CD4-positive, CD25-positive, alpha-beta regulatory T cell (primary cell): ENCODE measurements at regions not wholly inside any gene's neighbourhood (a gene's known extent, or its start where the extent isn't known, plus 50 kb on each side); places are given as distances from the start of the nearest gene placed in this dataset.

Source experiments
- ATAC-seq, 2 donors: fragments of 150-1000 bp; cut with Tn5 transposase; one replicate each; pipeline ENCODE4 v1.10.0; 2021; ENCODE audit warnings: low read depth in 2 of 2, moderate number of reproducible peaks in 2 of 2, moderate library complexity in 1 of 2
- DNase-seq, 3 donors: peaks; one replicate each; pipeline versions ENCODE4 v3.0.0 to v3.0.0-alpha.2; 2012 to 2022; ENCODE audit warnings: mixed read lengths in 1 of 3
- H3K27ac ChIP-seq: one replicate; pipeline ENCODE4 v1.7.0; 2013; ENCODE audit warnings: mild to moderate bottlenecking, low read length; ENCODE audit not compliant: insufficient read depth, poor library complexity, severe bottlenecking
- H3K27me3 ChIP-seq: one replicate; pipeline ENCODE4 v1.7.0; 2013; ENCODE audit warnings: low read length; ENCODE audit not compliant: control insufficient read depth, insufficient read depth
- H3K36me3 ChIP-seq: one replicate; pipeline ENCODE4 v1.7.0; 2013; ENCODE audit warnings: mild to moderate bottlenecking, low read length, moderate library complexity; ENCODE audit not compliant: control insufficient read depth, insufficient read depth
- H3K4me1 ChIP-seq: 2 replicates; pipeline ENCODE4 v1.7.0; 2013; ENCODE audit warnings: mild to moderate bottlenecking, low read length; ENCODE audit not compliant: insufficient read depth, control insufficient read depth, poor library complexity, severe bottlenecking
- H3K4me3 ChIP-seq: one replicate; pipeline ENCODE4 v1.7.0; 2013; ENCODE audit warnings: low read depth, mild to moderate bottlenecking, low read length, moderate library complexity
- H3K9me3 ChIP-seq, 2 experiments: 1 replicate in 1 of 2; 2 replicates in 1 of 2; pipeline ENCODE4 v1.7.0; 2013; ENCODE audit warnings: low read length in 2 of 2, mild to moderate bottlenecking in 1 of 2, moderate library complexity in 1 of 2; ENCODE audit not compliant: control insufficient read depth in 2 of 2
- H3K27ac Mint-ChIP-seq, 3 donors: one replicate each; pipeline ENCODE4 v1.8.0; 2020 to 2022; ENCODE audit warnings: mild to moderate bottlenecking in 3 of 3, mixed read lengths in 3 of 3, moderate library complexity in 2 of 3
- H3K27me3 Mint-ChIP-seq: one replicate; pipeline ENCODE4 v1.8.0; 2022; ENCODE audit warnings: mild to moderate bottlenecking, mixed read lengths
- H3K36me3 Mint-ChIP-seq: one replicate; pipeline ENCODE4 v1.8.0; 2020; ENCODE audit warnings: mixed read lengths
- H3K4me1 Mint-ChIP-seq, 4 donors: one replicate each; pipeline ENCODE4 v1.8.0; 2020 to 2022; ENCODE audit warnings: mixed read lengths in 4 of 4, mild to moderate bottlenecking in 1 of 4
- H3K4me3 Mint-ChIP-seq, 4 donors: one replicate each; pipeline ENCODE4 v1.8.0; 2020 to 2022; ENCODE audit warnings: mild to moderate bottlenecking in 4 of 4, mixed read lengths in 4 of 4, moderate library complexity in 3 of 4
- H3K9me3 Mint-ChIP-seq, 7 donors: one replicate each; pipeline ENCODE4 v1.8.0; 2020 to 2022; ENCODE audit warnings: mixed read lengths in 7 of 7, mild to moderate bottlenecking in 3 of 7, moderate library complexity in 2 of 7

DNA sequence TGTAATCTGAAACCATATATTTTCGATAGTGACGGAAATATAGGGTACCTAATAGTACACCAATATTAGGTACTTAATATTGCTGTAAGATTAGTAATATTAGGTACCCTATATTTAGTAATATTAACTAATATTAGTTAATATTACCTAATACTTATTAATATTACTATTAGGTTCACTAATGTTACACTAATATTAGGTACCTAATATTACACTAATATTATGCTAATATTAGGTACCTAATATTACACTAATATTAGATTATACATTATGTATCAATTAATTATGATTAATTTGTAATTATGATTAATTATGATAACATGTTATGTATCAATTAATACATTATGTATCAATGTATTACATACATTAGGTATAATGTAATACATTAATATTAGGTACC lies 518.2 kb upstream of the LRATD1 start:
- ATAC-seq (no peak), DNase-seq (no peak)
- Mint-ChIP-seq H3K27ac (no peak overlapping the region), H3K27me3 (no peaks in the 10 kb centered on the region), H3K4me3 (no peak overlapping the region), H3K36me3 (no peaks in the 10 kb centered on the region), H3K9me3 (peaks cover 0 to 7% (median 0%) of the 10 kb centered on the region in 7 donors), H3K4me1 (no peaks in the 10 kb centered on the region)
- Histone ChIP-seq H3K27ac (no peak overlapping the region), H3K4me3 (no peak overlapping the region), H3K9me3 (no peaks in the 10 kb centered on the region), H3K36me3 (no peaks in the 10 kb centered on the region), H3K27me3 (no peaks in the 10 kb centered on the region), H3K4me1 (no peaks in the 10 kb centered on the region)

DNA sequence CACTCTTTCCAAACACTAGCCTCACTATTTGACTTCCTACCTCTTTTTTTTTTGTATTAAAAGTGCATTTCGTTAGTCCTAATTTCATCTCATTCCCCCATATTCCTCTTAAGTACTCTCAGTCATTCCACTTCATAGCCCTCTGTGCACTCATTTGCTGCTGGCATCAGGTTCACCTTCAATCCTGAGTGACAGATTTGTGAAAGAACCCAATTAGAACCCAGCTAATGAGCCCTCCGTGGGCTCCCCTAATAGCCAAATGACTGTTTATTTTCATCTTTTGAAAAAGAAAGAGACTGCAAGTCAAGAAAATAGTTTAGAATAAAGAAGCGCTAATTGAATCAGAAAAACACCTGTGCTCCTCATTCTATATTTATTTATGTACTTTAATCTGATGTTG lies 512.1 kb upstream of the LRATD1 start:
- Histone ChIP-seq H3K4me1 (no peaks in the 10 kb centered on the region), H3K27me3 (no peaks in the 10 kb centered on the region), H3K36me3 (no peaks in the 10 kb centered on the region), H3K27ac (no peak overlapping the region), H3K4me3 (no peak overlapping the region), H3K9me3 (no peaks in the 10 kb centered on the region)
- Mint-ChIP-seq H3K36me3 (no peaks in the 10 kb centered on the region), H3K27me3 (no peaks in the 10 kb centered on the region), H3K27ac (no peak overlapping the region), H3K9me3 (peaks cover 0 to 10% (median 5%) of the 10 kb centered on the region in 7 donors), H3K4me1 (no peaks in the 10 kb centered on the region), H3K4me3 (no peak overlapping the region)
- DNase-seq (no peak), ATAC-seq (no peak)

DNA sequence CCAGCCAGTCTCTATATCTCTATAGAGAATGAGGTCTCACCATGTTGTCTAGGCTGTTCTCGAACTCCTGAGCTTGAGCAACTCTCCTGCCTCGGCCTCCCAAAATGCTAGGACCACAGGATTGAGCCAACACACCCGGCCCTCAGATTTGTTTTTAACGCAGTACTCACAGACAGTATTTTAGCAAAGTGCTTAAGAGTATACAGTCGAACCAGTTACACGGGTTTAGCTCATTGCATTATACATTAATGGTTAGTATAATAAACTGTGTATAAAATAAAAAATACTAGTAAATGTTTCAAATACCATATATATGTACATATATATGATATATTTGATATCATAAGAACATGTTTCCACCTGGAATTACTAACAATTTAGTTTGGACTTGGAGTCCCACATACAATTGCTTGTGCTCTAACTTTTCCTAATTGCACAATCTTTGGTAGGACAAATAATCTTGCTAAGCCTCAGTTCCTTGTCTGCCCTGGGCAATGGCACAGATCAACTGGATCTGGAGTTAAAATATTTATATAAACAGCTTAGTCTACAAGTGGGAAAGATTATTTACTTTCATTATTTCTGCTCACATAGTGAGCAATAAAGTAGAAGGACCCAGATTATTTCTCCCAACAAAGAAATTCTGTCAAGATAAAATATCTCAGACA lies 508.9 kb upstream of the LRATD1 start:
- Histone ChIP-seq H3K9me3 (no peaks in the 10 kb centered on the region), H3K4me1 (no peaks in the 10 kb centered on the region), H3K4me3 (no peak overlapping the region), H3K27me3 (no peaks in the 10 kb centered on the region), H3K36me3 (no peaks in the 10 kb centered on the region), H3K27ac (no peak overlapping the region)
- no peak for ATAC-seq
- H3K4me1 Mint-ChIP-seq = no peaks in the 10 kb centered on the region
- H3K36me3 Mint-ChIP-seq = no peaks in the 10 kb centered on the region
- DNase-seq = no peak
- peaks cover 2 to 10% (median 8%) of the 10 kb centered on the region in 7 donors for H3K9me3 Mint-ChIP-seq
- no peaks in the 10 kb centered on the region for H3K27me3 Mint-ChIP-seq
- no peak overlapping the region for H3K4me3 Mint-ChIP-seq
- H3K27ac Mint-ChIP-seq = no peak overlapping the region

GRCh38 chr2:14125624-14126293 lies 506.8 kb upstream of the LRATD1 start:
- Mint-ChIP-seq H3K27me3 (no peaks in the 10 kb centered on the region), H3K9me3 (peaks cover 4 to 9% (median 6%) of the 10 kb centered on the region in 7 donors), H3K4me3 (no peak overlapping the region), H3K4me1 (no peaks in the 10 kb centered on the region), H3K36me3 (no peaks in the 10 kb centered on the region), H3K27ac (no peak overlapping the region)
- Histone ChIP-seq H3K36me3 (no peaks in the 10 kb centered on the region), H3K9me3 (no peaks in the 10 kb centered on the region), H3K4me1 (no peaks in the 10 kb centered on the region), H3K4me3 (no peak overlapping the region), H3K27me3 (no peaks in the 10 kb centered on the region), H3K27ac (no peak overlapping the region)
- no peak for DNase-seq
- ATAC-seq = no peak

DNA sequence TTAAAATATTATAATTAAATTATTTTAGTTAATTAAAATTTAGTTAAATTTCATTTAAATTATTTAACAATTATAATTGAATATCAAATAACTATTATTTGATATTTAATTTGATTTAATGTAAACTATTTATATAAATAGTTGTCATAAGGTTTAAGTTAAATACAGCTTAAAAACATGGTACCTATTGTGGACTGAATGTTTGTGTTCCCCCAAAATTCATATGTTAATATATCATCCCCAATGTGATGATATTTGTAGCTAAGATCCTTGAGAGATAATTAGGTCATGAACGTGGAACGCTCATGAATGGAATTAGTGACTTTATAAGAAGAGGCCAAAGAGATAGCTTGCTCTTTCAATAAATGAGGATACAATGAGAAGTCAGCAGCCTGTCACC lies 505.7 kb upstream of the LRATD1 start:
- H3K36me3 ChIP-seq = no peaks in the 10 kb centered on the region
- Mint-ChIP-seq H3K9me3 (peaks cover 3 to 9% (median 5%) of the 10 kb centered on the region in 7 donors), H3K27ac (no peak overlapping the region), H3K4me3 (no peak overlapping the region), H3K27me3 (no peaks in the 10 kb centered on the region), H3K4me1 (no peaks in the 10 kb centered on the region), H3K36me3 (no peaks in the 10 kb centered on the region)
- no peaks in the 10 kb centered on the region for H3K4me1 ChIP-seq
- no peak overlapping the region for H3K27ac ChIP-seq
- no peaks in the 10 kb centered on the region for H3K27me3 ChIP-seq
- no peak for ATAC-seq
- no peaks in the 10 kb centered on the region for H3K9me3 ChIP-seq
- no peak overlapping the region for H3K4me3 ChIP-seq
- DNase-seq = no peak

GRCh38 chr2:14127765-14128164 lies 504.8 kb upstream of the LRATD1 start:
- Histone ChIP-seq H3K27ac (no peak overlapping the region), H3K4me3 (no peak overlapping the region), H3K4me1 (no peaks in the 10 kb centered on the region), H3K27me3 (no peaks in the 10 kb centered on the region), H3K9me3 (no peaks in the 10 kb centered on the region), H3K36me3 (no peaks in the 10 kb centered on the region)
- H3K27me3 Mint-ChIP-seq = no peaks in the 10 kb centered on the region
- DNase-seq (no peak), ATAC-seq (no peak)
- no peaks in the 10 kb centered on the region for H3K36me3 Mint-ChIP-seq
- H3K27ac Mint-ChIP-seq = no peak overlapping the region
- H3K4me3 Mint-ChIP-seq = no peak overlapping the region
- peaks cover 0 to 12% (median 5%) of the 10 kb centered on the region in 7 donors for H3K9me3 Mint-ChIP-seq
- H3K4me1 Mint-ChIP-seq = no peaks in the 10 kb centered on the region

- H3K4me1 Mint-ChIP-seq = no peaks in the 10 kb centered on the region
- no peaks in the 10 kb centered on the region for H3K9me3 ChIP-seq
- no peak overlapping the region for H3K27ac Mint-ChIP-seq
- H3K4me3 Mint-ChIP-seq = no peak overlapping the region
- H3K36me3 Mint-ChIP-seq = no peaks in the 10 kb centered on the region
- no peak overlapping the region for H3K27ac ChIP-seq
- ATAC-seq = no peak
- no peak overlapping the region for H3K4me3 ChIP-seq
- peaks cover 0 to 20% (median 9%) of the 10 kb centered on the region in 7 donors for H3K9me3 Mint-ChIP-seq
- no peaks in the 10 kb centered on the region for H3K27me3 ChIP-seq
- DNase-seq = no peak
- no peaks in the 10 kb centered on the region for H3K36me3 ChIP-seq
- no peaks in the 10 kb centered on the region for H3K27me3 Mint-ChIP-seq
- H3K4me1 ChIP-seq = no peaks in the 10 kb centered on the region
Observed at GRCh38 chr2:14132386-14132785, 500.1 kb upstream of the LRATD1 start.

DNA sequence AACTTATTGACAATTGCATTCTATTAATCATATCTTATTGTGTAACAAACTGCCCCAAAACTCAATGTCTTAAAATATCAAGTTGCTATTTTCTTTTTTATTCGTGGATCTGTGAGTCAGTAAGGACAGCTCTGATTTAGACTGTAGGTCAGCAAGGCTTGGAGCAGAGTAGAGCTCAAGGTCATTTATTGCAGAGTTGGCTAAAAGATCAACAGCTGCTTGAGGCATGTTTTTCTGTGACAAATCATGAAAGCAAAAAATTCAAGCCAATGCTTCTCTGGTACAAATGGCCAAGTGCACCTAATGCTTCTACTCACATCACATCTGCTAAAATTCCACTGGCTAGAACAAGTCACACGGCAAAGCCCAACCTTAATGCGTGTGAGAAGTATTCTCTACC lies 497.7 kb upstream of the LRATD1 start:
- ATAC-seq (no peak), DNase-seq (no peak)
- H3K9me3 Mint-ChIP-seq = peaks cover 0 to 20% (median 7%) of the 10 kb centered on the region in 7 donors
- H3K4me1 Mint-ChIP-seq = no peaks in the 10 kb centered on the region
- Histone ChIP-seq H3K27me3 (no peaks in the 10 kb centered on the region), H3K27ac (no peak overlapping the region), H3K9me3 (no peaks in the 10 kb centered on the region), H3K4me1 (no peaks in the 10 kb centered on the region), H3K36me3 (no peaks in the 10 kb centered on the region), H3K4me3 (no peak overlapping the region)
- H3K27me3 Mint-ChIP-seq = no peaks in the 10 kb centered on the region
- H3K36me3 Mint-ChIP-seq = no peaks in the 10 kb centered on the region
- no peak overlapping the region for H3K27ac Mint-ChIP-seq
- H3K4me3 Mint-ChIP-seq = no peak overlapping the region
